Endodermal cell (in vitro differentiated cells): ENCODE measurements at regions not wholly inside any gene's neighbourhood (a gene's known extent, or its start where the extent isn't known, plus 50 kb on each side); places are given as distances from the start of the nearest gene placed in this dataset.
A peak's percentile ranks its signal among the peaks of the same experiment; 100 is the strongest.

ENCODE experiments used
- DNase-seq: peaks from one replicate; pipeline ENCODE4 v3.0.0-alpha.2; 2017
- H3K27ac ChIP-seq: 2 replicates; pipeline ENCODE4 v1.5.1; 2013; ENCODE audit warnings: mild to moderate bottlenecking, low read depth, low read length, moderate library complexity
- H3K27me3 ChIP-seq: 2 replicates; pipeline ENCODE4 v1.6.1; 2013; ENCODE audit warnings: mild to moderate bottlenecking, low read length, moderate library complexity; ENCODE audit not compliant: insufficient read depth, control insufficient read depth, poor library complexity, severe bottlenecking
- H3K36me3 ChIP-seq: 2 replicates; pipeline ENCODE4 v1.7.0; 2013; ENCODE audit warnings: mild to moderate bottlenecking, low read length, moderate library complexity; ENCODE audit not compliant: control insufficient read depth, insufficient read depth
- H3K4me1 ChIP-seq: one replicate; pipeline ENCODE4 v1.7.0; 2013; ENCODE audit warnings: low read length; ENCODE audit not compliant: control insufficient read depth, insufficient read depth
- H3K4me3 ChIP-seq: 2 replicates; pipeline ENCODE4 v1.5.1; 2013; ENCODE audit warnings: mild to moderate bottlenecking, low read length, moderate library complexity
- H3K9ac ChIP-seq: 2 replicates; pipeline ENCODE4 v1.6.1; 2013; ENCODE audit warnings: mild to moderate bottlenecking, low read length, moderate library complexity; ENCODE audit not compliant: poor library complexity, severe bottlenecking; ENCODE audit errors: extremely low read depth
- H3K9me3 ChIP-seq: 2 replicates; pipeline ENCODE4 v1.6.1; 2013; ENCODE audit warnings: mild to moderate bottlenecking, low read length, moderate library complexity; ENCODE audit not compliant: control insufficient read depth
- H3K27ac Mint-ChIP-seq: 2 replicates; pipeline ENCODE4 v1.8.0; 2020; ENCODE audit warnings: mixed read lengths
- H3K27me3 Mint-ChIP-seq: 2 replicates; pipeline ENCODE4 v1.8.0; 2021; ENCODE audit warnings: mild to moderate bottlenecking, mixed read lengths; ENCODE audit not compliant: insufficient read depth
- H3K36me3 Mint-ChIP-seq: 2 replicates; pipeline ENCODE4 v1.8.0; 2020; ENCODE audit warnings: low read depth, mixed read lengths
- H3K4me1 Mint-ChIP-seq: 2 replicates; pipeline ENCODE4 v1.8.0; 2020; ENCODE audit warnings: mixed read lengths
- H3K4me3 Mint-ChIP-seq: 2 replicates; pipeline ENCODE4 v1.8.0; 2020; ENCODE audit warnings: mild to moderate bottlenecking, moderate library complexity, mixed read lengths
- H3K9me3 Mint-ChIP-seq: 2 replicates; pipeline ENCODE4 v1.8.0; 2020; ENCODE audit warnings: mild to moderate bottlenecking, mixed read lengths
- CTCF ChIP-seq: fragments of 200-600 bp; sonication (generic); conservative IDR thresholded peaks from 2 replicates; pipeline ENCODE4 v1.5.0; 2021; ENCODE audit warnings: antibody characterized with exemption, mild to moderate bottlenecking
- WGBS, 2 experiments: methylation state at CpG; one replicate each; pipeline versions ENCODE4 v1.1.5 to v1.1.7; 2013; ENCODE audit warnings: missing lambda C conversion rate in 2 of 2, mixed read lengths in 1 of 2; ENCODE audit not compliant: insufficient coverage in 1 of 2, insufficient read length in 1 of 2; 5-methylcytosine and 5-hydroxymethylcytosine counted together

GRCh38 chr2:84022810-84023431 lies 436.2 kb downstream of the SUCLG1 start:
- no peaks in the 10 kb centered on the region for H3K9me3 Mint-ChIP-seq
- H3K36me3 Mint-ChIP-seq: no peaks in the 10 kb centered on the region
- no peak overlapping the region for H3K27ac ChIP-seq
- no peak overlapping the region for H3K4me3 Mint-ChIP-seq
- H3K27me3 ChIP-seq: no peaks in the 10 kb centered on the region
- no peaks in the 10 kb centered on the region for H3K27me3 Mint-ChIP-seq
- WGBS, 2 experiments: 54 to 65% methylated on average over 5 of the region's 5 CpGs
- H3K9me3 ChIP-seq: no peaks in the 10 kb centered on the region
- no peak overlapping the region for H3K27ac Mint-ChIP-seq
- H3K4me3 ChIP-seq: no peak overlapping the region
- H3K4me1 Mint-ChIP-seq: no peaks in the 10 kb centered on the region
- peak; percentile 72 for DNase-seq
- no peaks in the 10 kb centered on the region for H3K36me3 ChIP-seq
- TF ChIP-seq CTCF: peak; percentile 86
- no peaks in the 10 kb centered on the region for H3K4me1 ChIP-seq
- H3K9ac ChIP-seq: no peak overlapping the region

GRCh38 chr2:84017010-84017409 lies 442.1 kb downstream of the SUCLG1 start:
- H3K4me1 Mint-ChIP-seq: no peaks in the 10 kb centered on the region
- H3K36me3 Mint-ChIP-seq: no peaks in the 10 kb centered on the region
- no peak overlapping the region for H3K9ac ChIP-seq
- H3K27me3 ChIP-seq: no peaks in the 10 kb centered on the region
- H3K36me3 ChIP-seq: no peaks in the 10 kb centered on the region
- peaks cover 2% of the 10 kb centered on the region for H3K9me3 Mint-ChIP-seq
- DNase-seq: no peak
- no peak for TF ChIP-seq CTCF
- no peaks in the 10 kb centered on the region for H3K4me1 ChIP-seq
- no peak overlapping the region for H3K4me3 ChIP-seq
- no peak overlapping the region for H3K27ac ChIP-seq
- H3K27ac Mint-ChIP-seq: no peak overlapping the region
- H3K27me3 Mint-ChIP-seq: no peaks in the 10 kb centered on the region
- no peaks in the 10 kb centered on the region for H3K9me3 ChIP-seq
- H3K4me3 Mint-ChIP-seq: no peak overlapping the region

- TF ChIP-seq CTCF: no peak
- no peak for DNase-seq
- Mint-ChIP-seq H3K27me3 (no peaks in the 10 kb centered on the region), H3K36me3 (no peaks in the 10 kb centered on the region), H3K27ac (no peak overlapping the region), H3K4me3 (no peak overlapping the region), H3K4me1 (no peaks in the 10 kb centered on the region), H3K9me3 (peaks cover 2% of the 10 kb centered on the region)
- Histone ChIP-seq H3K4me3 (no peak overlapping the region), H3K27me3 (no peaks in the 10 kb centered on the region), H3K9ac (no peak overlapping the region), H3K4me1 (no peaks in the 10 kb centered on the region), H3K27ac (no peak overlapping the region), H3K36me3 (no peaks in the 10 kb centered on the region), H3K9me3 (no peaks in the 10 kb centered on the region)
- WGBS, 2 experiments: 90 to 100% methylated on average over 2 to 5 of the region's 5 CpGs
Observed at GRCh38 chr2:84016183-84016582, 442.9 kb downstream of the SUCLG1 start.
